ENCODE measurements at regions not wholly inside any gene's neighbourhood (a gene's known extent, or its start where the extent isn't known, plus 50 kb on each side); places are given as distances from the start of the nearest gene placed in this dataset.

- no peak for TF ChIP-seq CTCF (IDR thresholded peaks at IDR 0.05; ENCODE audit: insufficient read depth, low read depth, low read length, missing control alignments)
- no peak for DNase-seq (ENCODE audit: low read depth)
- H3K4me3 ChIP-seq (ENCODE audit: low read length): no peak overlapping the region
Observed at GRCh38 chr22:48440673-48441552, 1386.8 kb downstream of the BRD1 start.

- H3K4me3 ChIP-seq (ENCODE audit: low read length): no peak overlapping the region
- no peak for TF ChIP-seq CTCF (IDR thresholded peaks at IDR 0.05; ENCODE audit: insufficient read depth, low read depth, low read length, missing control alignments)
- DNase-seq (ENCODE audit: low read depth): no peak
Observed at GRCh38 chr22:48440176-48440575, 1387.5 kb downstream of the BRD1 start.

GRCh38 chr22:48439560-48440135 is 1388.0 kb downstream of the BRD1 start:
- H3K4me3 ChIP-seq (ENCODE audit: low read length): no peak overlapping the region
- no peak for TF ChIP-seq CTCF (IDR thresholded peaks at IDR 0.05; ENCODE audit: insufficient read depth, low read depth, low read length, missing control alignments)
- no peak for DNase-seq (ENCODE audit: low read depth)

GRCh38 chr22:48438800-48439559 is 1388.7 kb downstream of the BRD1 start:
- no peak for TF ChIP-seq CTCF (IDR thresholded peaks at IDR 0.05; ENCODE audit: insufficient read depth, low read depth, low read length, missing control alignments)
- DNase-seq (ENCODE audit: low read depth): no peak

GRCh38 chr22:48438096-48438495 is 1389.6 kb downstream of the BRD1 start:
- no peak for DNase-seq (ENCODE audit: low read depth)
- no peak for TF ChIP-seq CTCF (IDR thresholded peaks at IDR 0.05; ENCODE audit: insufficient read depth, low read depth, low read length, missing control alignments)
- H3K4me3 ChIP-seq (ENCODE audit: low read length): no peak overlapping the region

More at GRCh38 chr22:48438800-48439559, 1388.7 kb downstream of the BRD1 start:
- no peak overlapping the region for H3K4me3 ChIP-seq (ENCODE audit: low read length)

- TF ChIP-seq CTCF (IDR thresholded peaks at IDR 0.05; ENCODE audit: insufficient read depth, low read depth, low read length, missing control alignments): no peak
- no peak for DNase-seq (ENCODE audit: low read depth)
Observed at GRCh38 chr22:48436201-48436931, 1391.3 kb downstream of the BRD1 start.

More at GRCh38 chr22:48436201-48436931, 1391.3 kb downstream of the BRD1 start:
- no peak overlapping the region for H3K4me3 ChIP-seq (ENCODE audit: low read length)

Measured in epithelial cell of esophagus (primary cell).